ENCODE measurements at regions not wholly inside any gene's neighbourhood (a gene's known extent, or its start where the extent isn't known, plus 50 kb on each side); places are given as distances from the start of the nearest gene placed in this dataset.

DNA sequence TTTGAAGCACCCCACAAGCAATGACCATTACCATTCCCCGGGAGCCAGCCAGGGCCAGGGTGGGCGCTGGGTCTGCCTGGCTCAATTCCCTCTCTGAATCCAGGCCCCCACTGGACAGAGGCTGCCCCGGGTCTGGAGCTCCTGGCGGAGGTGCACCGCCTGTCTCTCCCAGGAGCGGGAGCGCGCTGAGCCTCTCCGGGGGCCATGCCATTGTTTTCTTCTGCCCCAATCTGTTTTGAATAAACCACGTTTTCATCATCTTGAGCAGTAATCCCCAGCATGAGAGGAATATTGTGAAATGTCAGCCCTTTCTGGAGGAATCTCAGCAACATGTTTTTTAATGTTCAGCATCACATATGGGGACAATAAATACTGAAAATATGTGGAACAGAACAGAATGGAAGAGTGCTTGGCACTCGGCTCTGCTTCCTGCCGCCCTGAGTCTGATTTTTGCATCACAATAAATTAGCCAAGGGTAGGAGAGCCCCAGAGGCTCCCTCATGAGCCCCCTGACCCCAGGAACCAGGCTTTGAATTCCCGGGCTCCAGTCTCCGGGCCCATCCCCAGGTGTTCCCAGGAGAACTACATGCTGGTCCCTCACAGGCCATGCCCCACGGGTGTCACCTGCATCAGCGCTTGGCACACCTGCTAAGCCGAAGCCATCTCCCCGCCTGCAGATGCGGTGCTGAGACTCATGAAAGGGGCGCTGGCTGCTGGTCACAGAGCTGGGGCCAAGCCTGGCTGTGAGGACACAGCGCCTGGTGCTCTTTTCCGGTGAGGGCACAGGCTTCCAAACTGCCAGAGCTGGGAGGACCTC lies 88.8 kb downstream of the INHBB start:
- TF ChIP-seq ZNF391 (tag by site-specific recombination; IDR thresholded peaks at IDR 0.05; ENCODE audit: borderline replicate concordance, low read depth) (no peak), ZNF658 (tag by site-specific recombination; IDR thresholded peaks at IDR 0.05) (no peak)

DNA sequence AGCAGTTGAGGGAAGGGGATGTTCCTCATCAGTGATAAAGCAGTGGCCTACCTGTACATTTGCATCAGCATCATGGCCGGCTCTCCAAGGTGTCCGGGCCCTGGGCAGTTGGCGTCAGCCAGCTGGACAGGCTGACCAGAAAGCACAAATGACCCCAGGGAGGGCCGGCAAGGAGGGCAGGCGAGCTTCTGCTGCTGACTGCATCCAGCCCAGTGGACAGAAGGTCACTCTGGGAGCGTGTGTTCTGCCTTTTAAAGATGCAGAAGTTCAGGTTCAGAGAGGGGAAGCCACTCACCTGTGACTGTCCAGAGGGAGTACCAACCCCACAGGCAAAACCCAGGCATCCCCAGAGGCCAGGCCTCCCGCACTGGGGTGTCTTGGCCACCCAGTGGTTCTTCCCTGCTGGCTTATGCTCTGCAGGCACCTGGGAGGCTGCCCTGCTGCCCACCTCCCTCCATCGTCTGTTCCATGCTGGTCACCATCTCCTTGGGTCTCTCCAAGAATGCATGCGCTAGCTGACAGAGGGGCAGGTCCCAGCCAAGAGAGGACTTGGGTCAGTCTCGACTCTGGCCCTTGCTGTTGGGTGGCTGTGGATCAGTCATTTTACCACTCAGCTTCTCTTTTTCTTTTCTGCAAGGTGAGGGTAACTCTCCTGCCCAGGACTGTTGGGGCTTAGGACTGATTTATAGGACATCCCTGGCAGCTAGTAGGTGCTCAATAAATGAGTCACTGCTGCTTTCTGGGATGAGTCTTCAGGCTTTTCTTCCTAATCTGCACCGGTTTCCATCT lies 89.9 kb downstream of the INHBB start:
- ChIA-PET CTCF (interaction anchor here (0.6 to 2.4 kb wide), 3 partner anchors 10 to 242 kb away, joined by 3 to 5 read pairs (median 4); no protein-coding TSS in a partner anchor), POLR2A (no interaction called here)
- TF ChIP-seq OSR2 (tag by site-specific recombination; IDR thresholded peaks at IDR 0.05): no peak
- no peak for TF ChIP-seq ZNF837 (tag by site-specific recombination; IDR thresholded peaks at IDR 0.05)
- no peak for TF ChIP-seq ZBTB1 (tag by site-specific recombination; IDR thresholded peaks at IDR 0.05)
- TF ChIP-seq, protein P1, sequence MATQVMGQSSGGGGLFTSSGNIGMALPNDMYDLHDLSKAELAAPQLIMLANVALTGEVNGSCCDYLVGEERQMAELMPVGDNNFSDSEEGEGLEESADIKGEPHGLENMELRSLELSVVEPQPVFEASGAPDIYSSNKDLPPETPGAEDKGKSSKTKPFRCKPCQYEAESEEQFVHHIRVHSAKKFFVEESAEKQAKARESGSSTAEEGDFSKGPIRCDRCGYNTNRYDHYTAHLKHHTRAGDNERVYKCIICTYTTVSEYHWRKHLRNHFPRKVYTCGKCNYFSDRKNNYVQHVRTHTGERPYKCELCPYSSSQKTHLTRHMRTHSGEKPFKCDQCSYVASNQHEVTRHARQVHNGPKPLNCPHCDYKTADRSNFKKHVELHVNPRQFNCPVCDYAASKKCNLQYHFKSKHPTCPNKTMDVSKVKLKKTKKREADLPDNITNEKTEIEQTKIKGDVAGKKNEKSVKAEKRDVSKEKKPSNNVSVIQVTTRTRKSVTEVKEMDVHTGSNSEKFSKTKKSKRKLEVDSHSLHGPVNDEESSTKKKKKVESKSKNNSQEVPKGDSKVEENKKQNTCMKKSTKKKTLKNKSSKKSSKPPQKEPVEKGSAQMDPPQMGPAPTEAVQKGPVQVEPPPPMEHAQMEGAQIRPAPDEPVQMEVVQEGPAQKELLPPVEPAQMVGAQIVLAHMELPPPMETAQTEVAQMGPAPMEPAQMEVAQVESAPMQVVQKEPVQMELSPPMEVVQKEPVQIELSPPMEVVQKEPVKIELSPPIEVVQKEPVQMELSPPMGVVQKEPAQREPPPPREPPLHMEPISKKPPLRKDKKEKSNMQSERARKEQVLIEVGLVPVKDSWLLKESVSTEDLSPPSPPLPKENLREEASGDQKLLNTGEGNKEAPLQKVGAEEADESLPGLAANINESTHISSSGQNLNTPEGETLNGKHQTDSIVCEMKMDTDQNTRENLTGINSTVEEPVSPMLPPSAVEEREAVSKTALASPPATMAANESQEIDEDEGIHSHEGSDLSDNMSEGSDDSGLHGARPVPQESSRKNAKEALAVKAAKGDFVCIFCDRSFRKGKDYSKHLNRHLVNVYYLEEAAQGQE (tag by site-specific recombination; IDR thresholded peaks at IDR 0.05): no peak
- TF ChIP-seq, protein P2, sequence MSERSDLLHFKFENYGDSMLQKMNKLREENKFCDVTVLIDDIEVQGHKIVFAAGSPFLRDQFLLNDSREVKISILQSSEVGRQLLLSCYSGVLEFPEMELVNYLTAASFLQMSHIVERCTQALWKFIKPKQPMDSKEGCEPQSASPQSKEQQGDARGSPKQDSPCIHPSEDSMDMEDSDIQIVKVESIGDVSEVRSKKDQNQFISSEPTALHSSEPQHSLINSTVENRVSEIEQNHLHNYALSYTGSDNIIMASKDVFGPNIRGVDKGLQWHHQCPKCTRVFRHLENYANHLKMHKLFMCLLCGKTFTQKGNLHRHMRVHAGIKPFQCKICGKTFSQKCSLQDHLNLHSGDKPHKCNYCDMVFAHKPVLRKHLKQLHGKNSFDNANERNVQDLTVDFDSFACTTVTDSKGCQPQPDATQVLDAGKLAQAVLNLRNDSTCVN (tag by site-specific recombination; optimal IDR thresholded peaks at IDR 0.05): no peak
- no peak for TF ChIP-seq ZNF785 (tag by site-specific recombination; IDR thresholded peaks at IDR 0.05)
- TF ChIP-seq ZNF274 (IDR thresholded peaks at IDR 0.05; ENCODE audit: low read length): no peak
- no peak for TF ChIP-seq ZNF274 (tag by site-specific recombination; IDR thresholded peaks at IDR 0.05; ENCODE audit: borderline replicate concordance)
- TF ChIP-seq ZNF488 (tag by site-specific recombination; IDR thresholded peaks at IDR 0.05): no peak
- TF ChIP-seq, protein P3, sequence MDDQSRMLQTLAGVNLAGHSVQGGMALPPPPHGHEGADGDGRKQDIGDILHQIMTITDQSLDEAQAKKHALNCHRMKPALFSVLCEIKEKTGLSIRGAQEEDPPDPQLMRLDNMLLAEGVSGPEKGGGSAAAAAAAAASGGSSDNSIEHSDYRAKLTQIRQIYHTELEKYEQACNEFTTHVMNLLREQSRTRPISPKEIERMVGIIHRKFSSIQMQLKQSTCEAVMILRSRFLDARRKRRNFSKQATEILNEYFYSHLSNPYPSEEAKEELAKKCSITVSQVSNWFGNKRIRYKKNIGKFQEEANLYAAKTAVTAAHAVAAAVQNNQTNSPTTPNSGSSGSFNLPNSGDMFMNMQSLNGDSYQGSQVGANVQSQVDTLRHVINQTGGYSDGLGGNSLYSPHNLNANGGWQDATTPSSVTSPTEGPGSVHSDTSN (CRISPR knock-in tag; IDR thresholded peaks at IDR 0.05): no peak
- TF ChIP-seq YY1 (tag by site-specific recombination; IDR thresholded peaks at IDR 0.05): no peak
- no peak for TF ChIP-seq ZFP37 (tag by site-specific recombination; IDR thresholded peaks at IDR 0.05)
- TF ChIP-seq ZNF76 (tag by site-specific recombination; IDR thresholded peaks at IDR 0.05; ENCODE audit: borderline replicate concordance, low read depth): no peak
- no peak for TF ChIP-seq ZSCAN18 (tag by site-specific recombination; IDR thresholded peaks at IDR 0.05)

More for the DNA sequence above, 88.8 kb downstream of the INHBB start:
- ChIA-PET CTCF (interaction anchor here (0.6 kb wide), 1 partner anchor 84 kb away, joined by 3 read pairs; no protein-coding TSS in a partner anchor), POLR2A (no interaction called here)
- no peak overlapping the region for H3K4me3 ChIP-seq (ENCODE audit: low read depth, low read length)
- H3K27ac ChIP-seq (ENCODE audit: extremely low read depth, low read depth, low read length): no peak overlapping the region
- H3K4me1 ChIP-seq (ENCODE audit: control insufficient read depth, insufficient read depth, low read length): no peaks in the 10 kb centered on the region
- H3K36me3 ChIP-seq (ENCODE audit: control insufficient read depth in 2 of 2, insufficient read depth in 1 of 2, low read length in 2 of 2): no peaks in the 10 kb centered on the region
- H3K9me3 ChIP-seq (ENCODE audit: control insufficient read depth, insufficient read depth, low read depth, low read length): no peaks in the 10 kb centered on the region

More for the DNA sequence above, 89.9 kb downstream of the INHBB start:
- Histone ChIP-seq H3K27ac (ENCODE audit: extremely low read depth, low read depth, low read length) (no peak overlapping the region), H3K4me1 (ENCODE audit: control insufficient read depth, insufficient read depth, low read length) (no peaks in the 10 kb centered on the region), H3K36me3 (ENCODE audit: control insufficient read depth in 2 of 2, insufficient read depth in 1 of 2, low read length in 2 of 2) (no peaks in the 10 kb centered on the region), H3K4me3 (ENCODE audit: low read depth, low read length) (no peak overlapping the region), H3K9me3 (ENCODE audit: control insufficient read depth, insufficient read depth, low read depth, low read length) (no peaks in the 10 kb centered on the region)
